ENCODE measurements at regions not wholly inside any gene's neighbourhood (a gene's known extent, or its start where the extent isn't known, plus 50 kb on each side); places are given as distances from the start of the nearest gene placed in this dataset.

- ChIA-PET POLR2A (no interaction called here), CTCF (no interaction called here)
- no peaks in the 10 kb centered on the region for H3K36me3 Mint-ChIP-seq (ENCODE audit: low read depth)
- DNase-seq (no peak), ATAC-seq (no peak)
- no peaks in the 10 kb centered on the region for H3K4me1 Mint-ChIP-seq (ENCODE audit: low read depth)
- TF ChIP-seq, protein P1, sequence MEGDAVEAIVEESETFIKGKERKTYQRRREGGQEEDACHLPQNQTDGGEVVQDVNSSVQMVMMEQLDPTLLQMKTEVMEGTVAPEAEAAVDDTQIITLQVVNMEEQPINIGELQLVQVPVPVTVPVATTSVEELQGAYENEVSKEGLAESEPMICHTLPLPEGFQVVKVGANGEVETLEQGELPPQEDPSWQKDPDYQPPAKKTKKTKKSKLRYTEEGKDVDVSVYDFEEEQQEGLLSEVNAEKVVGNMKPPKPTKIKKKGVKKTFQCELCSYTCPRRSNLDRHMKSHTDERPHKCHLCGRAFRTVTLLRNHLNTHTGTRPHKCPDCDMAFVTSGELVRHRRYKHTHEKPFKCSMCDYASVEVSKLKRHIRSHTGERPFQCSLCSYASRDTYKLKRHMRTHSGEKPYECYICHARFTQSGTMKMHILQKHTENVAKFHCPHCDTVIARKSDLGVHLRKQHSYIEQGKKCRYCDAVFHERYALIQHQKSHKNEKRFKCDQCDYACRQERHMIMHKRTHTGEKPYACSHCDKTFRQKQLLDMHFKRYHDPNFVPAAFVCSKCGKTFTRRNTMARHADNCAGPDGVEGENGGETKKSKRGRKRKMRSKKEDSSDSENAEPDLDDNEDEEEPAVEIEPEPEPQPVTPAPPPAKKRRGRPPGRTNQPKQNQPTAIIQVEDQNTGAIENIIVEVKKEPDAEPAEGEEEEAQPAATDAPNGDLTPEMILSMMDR (IDR thresholded peaks at IDR 0.05): no peak
- no peaks in the 10 kb centered on the region for H3K27me3 Mint-ChIP-seq
- H3K4me3 Mint-ChIP-seq: no peak overlapping the region
- intact Hi-C loops (cut with micrococcal nuclease): no loop called here
- no peak overlapping the region for H3K27ac Mint-ChIP-seq
- H3K9me3 Mint-ChIP-seq: no peaks in the 10 kb centered on the region
Observed at GRCh38 chr13:104823709-104824108, 1711.8 kb downstream of the EFNB2 start.

GRCh38 chr13:104823071-104823470 is 1712.4 kb downstream of the EFNB2 start:
- no peak overlapping the region for H3K27ac Mint-ChIP-seq

DNA sequence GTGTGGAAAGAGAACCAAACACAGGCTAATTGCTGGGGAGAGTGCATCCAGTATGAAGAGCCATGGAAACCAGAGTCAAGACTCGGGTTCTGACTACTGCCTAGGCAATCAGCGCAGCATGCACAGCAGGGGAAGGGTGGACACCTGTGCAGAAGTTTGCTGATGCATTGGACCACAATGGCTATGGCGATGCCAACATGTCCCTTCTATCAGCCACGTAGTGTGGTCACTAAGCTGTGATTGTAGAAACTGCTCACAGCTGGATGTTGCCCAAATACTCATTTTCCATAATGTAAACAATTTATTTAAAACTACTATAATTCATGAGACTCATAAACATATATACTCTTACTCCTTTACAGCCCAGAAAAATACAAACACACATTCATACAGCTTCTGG is 1718.2 kb downstream of the EFNB2 start:
- Mint-ChIP-seq H3K4me1 (ENCODE audit: low read depth) (peaks cover 3% of the 10 kb centered on the region), H3K9me3 (no peaks in the 10 kb centered on the region), H3K36me3 (ENCODE audit: low read depth) (no peaks in the 10 kb centered on the region), H3K4me3 (no peak overlapping the region), H3K27ac (no peak overlapping the region), H3K27me3 (no peaks in the 10 kb centered on the region)
- CTCF ChIA-PET: no interaction called here
- ATAC-seq: no peak
- TF ChIP-seq, protein P1 (IDR thresholded peaks at IDR 0.05): no peak
- POLR2A ChIA-PET: no interaction called here
- DNase-seq: no peak
- intact Hi-C loops (cut with micrococcal nuclease): no loop called here

More at GRCh38 chr13:104823071-104823470, 1712.4 kb downstream of the EFNB2 start:
- Mint-ChIP-seq H3K27me3 (no peaks in the 10 kb centered on the region), H3K4me1 (ENCODE audit: low read depth) (no peaks in the 10 kb centered on the region), H3K9me3 (no peaks in the 10 kb centered on the region), H3K36me3 (ENCODE audit: low read depth) (no peaks in the 10 kb centered on the region), H3K4me3 (no peak overlapping the region)
- ATAC-seq (no peak), DNase-seq (no peak)
- ChIA-PET CTCF (no interaction called here), POLR2A (no interaction called here)
- intact Hi-C loops (cut with micrococcal nuclease): no loop called here
- TF ChIP-seq, protein P1 (IDR thresholded peaks at IDR 0.05): no peak

DNA sequence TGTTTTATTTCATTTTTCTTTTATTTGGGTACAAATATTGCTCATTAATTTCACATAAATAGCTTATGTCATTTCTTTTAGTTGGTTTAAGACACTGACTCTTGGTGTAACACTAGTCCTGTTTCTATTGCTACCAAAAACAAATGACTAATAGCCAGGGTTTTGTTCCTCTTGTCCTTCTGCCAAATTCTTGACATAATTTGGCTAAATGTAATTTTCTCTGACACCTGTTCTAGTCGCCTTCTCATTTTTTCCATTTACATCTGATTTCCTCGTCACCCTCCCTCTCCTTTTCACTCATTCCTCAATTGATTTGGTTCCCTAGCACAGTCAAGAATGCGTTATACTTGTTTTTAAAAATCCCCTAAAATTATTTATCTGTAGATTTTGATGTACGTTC is 1718.7 kb downstream of the EFNB2 start:
- Mint-ChIP-seq H3K9me3 (no peaks in the 10 kb centered on the region), H3K36me3 (ENCODE audit: low read depth) (no peaks in the 10 kb centered on the region), H3K27me3 (no peaks in the 10 kb centered on the region), H3K4me1 (ENCODE audit: low read depth) (peaks cover 3% of the 10 kb centered on the region), H3K27ac (no peak overlapping the region), H3K4me3 (no peak overlapping the region)
- ChIA-PET POLR2A (no interaction called here), CTCF (no interaction called here)
- ATAC-seq (no peak), DNase-seq (no peak)
- intact Hi-C loops (cut with micrococcal nuclease): no loop called here
- TF ChIP-seq, protein P1 (IDR thresholded peaks at IDR 0.05): no peak

DNA sequence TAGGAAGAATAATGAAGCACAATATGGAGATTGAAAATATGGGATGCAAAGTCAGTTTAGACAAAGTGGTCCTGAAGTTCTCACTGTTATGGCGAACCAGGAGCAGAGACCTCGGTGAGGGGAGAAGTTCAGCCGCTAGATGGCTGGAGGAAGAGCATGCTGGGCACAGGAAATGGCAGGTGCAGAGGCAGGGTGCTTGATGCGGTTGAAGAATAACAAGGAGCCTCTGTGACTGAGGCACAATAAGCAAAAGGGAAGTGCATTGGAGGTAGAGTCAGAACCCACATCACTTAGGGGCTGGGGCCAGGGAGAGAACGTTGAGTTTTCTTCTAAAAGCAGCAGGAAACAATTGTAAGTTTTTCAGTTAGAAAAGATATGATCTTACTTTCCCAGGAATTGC is 1725.2 kb downstream of the EFNB2 start:
- Mint-ChIP-seq H3K27ac (no peak overlapping the region), H3K9me3 (no peaks in the 10 kb centered on the region), H3K27me3 (no peaks in the 10 kb centered on the region), H3K36me3 (ENCODE audit: low read depth) (no peaks in the 10 kb centered on the region), H3K4me1 (ENCODE audit: low read depth) (peaks cover 17% of the 10 kb centered on the region), H3K4me3 (no peak overlapping the region)
- POLR2A ChIA-PET: no interaction called here
- peak; percentile 53 for ATAC-seq
- peak; percentile 29 for DNase-seq
- CTCF ChIA-PET: no interaction called here
- intact Hi-C loops (cut with micrococcal nuclease): no loop called here
- TF ChIP-seq, protein P1 (IDR thresholded peaks at IDR 0.05): no peak

Measured in activated CD8-positive, alpha-beta T cell treated with anti-CD3 and anti-CD28 coated beads for 36 hours (primary cell).